SK-N-SH (cell line): ENCODE measurements at regions not wholly inside any gene's neighbourhood (a gene's known extent, or its start where the extent isn't known, plus 50 kb on each side); places are given as distances from the start of the nearest gene placed in this dataset.

Experiments used
- CTCF ChIA-PET: fragments of 300-600, 350-600 bp; formaldehyde crosslinking; extraction: SDS; loops from one replicate; lab custom pipeline; 2021; lab: Yijun Ruan, JAX
- POLR2A ChIA-PET: fragments of 350-600 bp; sonication (Branson Sonifier 250); formaldehyde crosslinking; extraction: SDS; loops from one replicate; lab custom pipeline; 2020; ENCODE audit warnings: antibody characterized with exemption, inconsistent platforms; lab: Yijun Ruan, JAX
- DNase-seq: peaks from one replicate; pipeline ENCODE4 v3.0.0; 2012
- H2AFZ ChIP-seq: fragments of 200-600 bp; sonication (generic); 2 replicates; pipeline ENCODE4 v1.8.1; 2016; ENCODE audit warnings: antibody characterized with exemption, mild to moderate bottlenecking, low read depth
- H3F3A ChIP-seq: fragments of 200-600 bp; sonication (generic); replicated peaks from 2 replicates; pipeline ENCODE3; 2016; ENCODE audit warnings: antibody characterized with exemption, mild to moderate bottlenecking; ENCODE audit not compliant: insufficient read depth
- H3K27ac ChIP-seq, 2 experiments: fragments of 200-500 bp in 1 of 2; fragments of 200-600 bp in 1 of 2; sonication (Bioruptor generic) in 1 of 2; sonication (generic), shearing (Covaris generic) in 1 of 2; 2 replicates each; pipeline versions ENCODE4 v1.5.1 to v1.6.1; 2014 to 2016; ENCODE audit warnings: low read depth in 2 of 2, inconsistent platforms in 1 of 2, low read length in 1 of 2, mild to moderate bottlenecking in 1 of 2, mixed read lengths in 1 of 2
- H3K27me3 ChIP-seq: fragments of 200-600 bp; sonication (generic), shearing (Covaris generic); 2 replicates; pipeline ENCODE4 v1.6.1; 2016; ENCODE audit warnings: mixed run types; ENCODE audit not compliant: insufficient read depth
- H3K36me3 ChIP-seq, 2 experiments: fragments of 200-500 bp in 1 of 2; fragments of 200-600 bp in 1 of 2; sonication (Bioruptor generic) in 1 of 2; sonication (generic) in 1 of 2; replicated peaks in 1 of 2; 2 replicates each; pipeline versions ENCODE3 to v1.5.1; 2014 to 2016; ENCODE audit warnings: low read length in 1 of 2, mild to moderate bottlenecking in 1 of 2; ENCODE audit not compliant: insufficient read depth in 2 of 2, control insufficient read depth in 1 of 2
- H3K4me1 ChIP-seq, 2 experiments: fragments of 200-500 bp in 1 of 2; fragments of 200-600 bp in 1 of 2; sonication (Bioruptor generic) in 1 of 2; sonication (generic), shearing (Covaris generic) in 1 of 2; 2 replicates each; pipeline versions ENCODE4 v1.5.1 to v1.6.1; 2014 to 2016; ENCODE audit warnings: low read depth in 1 of 2, low read length in 1 of 2, mixed run types in 1 of 2; ENCODE audit not compliant: insufficient read depth in 2 of 2, control insufficient read depth in 1 of 2
- H3K4me2 ChIP-seq: fragments of 200-600 bp; sonication (generic), shearing (Covaris generic); 2 replicates; pipeline ENCODE4 v1.6.1; 2017; ENCODE audit warnings: mixed run types
- H3K4me3 ChIP-seq, 2 experiments: fragments of 200-500 bp in 1 of 2; fragments of 200-600 bp in 1 of 2; sonication (Bioruptor generic) in 1 of 2; sonication (generic), shearing (Covaris generic) in 1 of 2; 2 replicates each; pipeline versions ENCODE4 v1.5.1 to v1.8.1; 2014 to 2016; ENCODE audit warnings: low read depth in 2 of 2, inconsistent platforms in 1 of 2, low read length in 1 of 2, mild to moderate bottlenecking in 1 of 2, mixed read lengths in 1 of 2, moderate library complexity in 1 of 2
- H3K79me2 ChIP-seq: fragments of 200-600 bp; sonication (generic); 2 replicates; pipeline ENCODE4 v1.8.1; 2017; ENCODE audit warnings: mild to moderate bottlenecking; ENCODE audit not compliant: insufficient read depth
- H3K9ac ChIP-seq: fragments of 200-600 bp; sonication (generic); 2 replicates; pipeline ENCODE4 v1.6.1; 2017; ENCODE audit warnings: mixed run types
- H3K9me2 ChIP-seq: fragments of 200-600 bp; sonication (generic); 2 replicates; pipeline ENCODE4 v1.6.1; 2017; ENCODE audit warnings: mixed run types
- H3K9me3 ChIP-seq: fragments of 200-600 bp; sonication (generic); 2 replicates; pipeline ENCODE4 v1.6.1; 2017; ENCODE audit warnings: mixed run types, mild to moderate bottlenecking, moderate library complexity
- H4K20me1 ChIP-seq: fragments of 200-600 bp; sonication (generic); 2 replicates; pipeline ENCODE4 v1.6.1; 2017; ENCODE audit warnings: mild to moderate bottlenecking, mixed run types; ENCODE audit not compliant: insufficient read depth
- EP300 ChIP-seq, 2 experiments: IDR thresholded peaks; 2 replicates each; pipeline versions ENCODE4 v1.4.0 to v1.6.1; 2012; ENCODE audit warnings: borderline replicate concordance in 1 of 2, low read depth in 1 of 2, low read length in 1 of 2
- EZH2phosphoT487 ChIP-seq: fragments of 200-600 bp; sonication (generic); IDR thresholded peaks from 2 replicates; pipeline ENCODE4 v1.6.1; 2017; ENCODE audit warnings: low read depth, mixed run types, mild to moderate bottlenecking, antibody characterized with exemption, moderate library complexity, borderline replicate concordance
- FOSL2 ChIP-seq: IDR thresholded peaks from 2 replicates; pipeline ENCODE4 v1.4.0; 2012; ENCODE audit warnings: low read depth, mild to moderate bottlenecking, moderate library complexity, borderline replicate concordance
- GATA2 ChIP-seq: sonication (generic); formaldehyde crosslinking; IDR thresholded peaks from 2 replicates; pipeline ENCODE4 v1.5.0; 2020; ENCODE audit warnings: mild to moderate bottlenecking, missing genetic modification reagents
- IRF3 ChIP-seq: fragments of 150-350 bp; IDR thresholded peaks from 2 replicates; pipeline ENCODE4 v1.6.1; 2016; ENCODE audit warnings: mild to moderate bottlenecking, low read depth, low read length
- JUND ChIP-seq: IDR thresholded peaks from 2 replicates; pipeline ENCODE4 v1.4.0; 2012
- NRF1 ChIP-seq: IDR thresholded peaks from 2 replicates; pipeline ENCODE4 v1.6.1; 2012; ENCODE audit warnings: low read depth, mild to moderate bottlenecking, low read length
- RAD21 ChIP-seq: IDR thresholded peaks from 2 replicates; pipeline ENCODE4 v1.6.1; 2012; ENCODE audit warnings: mild to moderate bottlenecking, low read length
- RCOR1 ChIP-seq: fragments of 150-350 bp; IDR thresholded peaks from 2 replicates; pipeline ENCODE4 v1.6.1; 2017; ENCODE audit warnings: antibody characterized with exemption, low read length
- REST ChIP-seq: IDR thresholded peaks from 2 replicates; pipeline ENCODE4 v1.6.1; 2012; ENCODE audit warnings: mild to moderate bottlenecking, low read depth, low read length, moderate library complexity
- SIN3A ChIP-seq: IDR thresholded peaks from 2 replicates; pipeline ENCODE4 v1.6.1; 2012; ENCODE audit warnings: low read depth, mild to moderate bottlenecking, low read length, moderate library complexity, borderline replicate concordance
- TCF12 ChIP-seq: IDR thresholded peaks from 2 replicates; pipeline ENCODE4 v1.4.0; 2012
- USF1 ChIP-seq: IDR thresholded peaks from 2 replicates; pipeline ENCODE4 v1.4.0; 2012; ENCODE audit warnings: low read depth, borderline replicate concordance
- WGBS: methylation state at CpG from one replicate; pipeline ENCODE4 v1.1.6; 2017; ENCODE audit warnings: low lambda C conversion rate; 5-methylcytosine and 5-hydroxymethylcytosine counted together

GRCh38 chr7:145036604-145037405 is 201.0 kb upstream of the TPK1 start (continued):
- no peak for TF ChIP-seq IRF3
- TF ChIP-seq SIN3A: no peak
- TF ChIP-seq EP300 (IDR thresholded peaks at IDR 0.05; ENCODE audit: borderline replicate concordance in 1 of 2, low read depth in 1 of 2, low read length in 1 of 2): no peak
- TF ChIP-seq RCOR1: no peak
- TF ChIP-seq FOSL2: no peak
- TF ChIP-seq TCF12: no peak
- TF ChIP-seq GATA2 (CRISPR knock-in tag): no peak
- no peak for TF ChIP-seq USF1
- TF ChIP-seq JUND: no peak
- TF ChIP-seq REST: no peak
- TF ChIP-seq RAD21: peak; percentile 77
- TF ChIP-seq NRF1: no peak
- TF ChIP-seq, all 33 proteins: peak for 3

- no peak overlapping the region for H3K27ac ChIP-seq
- ChIA-PET CTCF (interaction anchor here (0.5 to 1.5 kb wide), 3 partner anchors 94 to 1060 kb away, joined by 3 read pairs; no protein-coding TSS in a partner anchor), POLR2A (no interaction called here)
- no peaks in the 10 kb centered on the region for H3K36me3 ChIP-seq
- H3K4me1 ChIP-seq: no peaks in the 10 kb centered on the region
- no peaks in the 10 kb centered on the region for H3K79me2 ChIP-seq
- no peak overlapping the region for H2AFZ ChIP-seq
- H3F3A ChIP-seq: no peaks in the 10 kb centered on the region
- no peaks in the 10 kb centered on the region for H3K9me2 ChIP-seq
- no peak overlapping the region for H3K4me3 ChIP-seq
- H3K9me3 ChIP-seq: no peaks in the 10 kb centered on the region
- no peaks in the 10 kb centered on the region for H3K27me3 ChIP-seq
- no peak overlapping the region for H3K4me2 ChIP-seq
- 0% methylated on average over 5 of the region's 5 CpGs for WGBS
- H3K9ac ChIP-seq: no peak overlapping the region
- TF ChIP-seq EZH2phosphoT487: no peak
- TF ChIP-seq, all 33 proteins: peak for 0
- no peaks in the 10 kb centered on the region for H4K20me1 ChIP-seq
- DNase-seq: no peak
Observed at GRCh38 chr7:145031162-145031561, 195.3 kb upstream of the TPK1 start.
